PFSK-1 (cell line): ENCODE measurements at regions not wholly inside any gene's neighbourhood (a gene's known extent, or its start where the extent isn't known, plus 50 kb on each side); places are given as distances from the start of the nearest gene placed in this dataset.

Experiments
- POLR2AphosphoS5 ChIP-seq: IDR thresholded peaks from 2 replicates; pipeline ENCODE4 v1.6.1; 2012; ENCODE audit warnings: low read depth, mild to moderate bottlenecking, control low read depth, low read length, moderate library complexity
- SIN3A ChIP-seq: IDR thresholded peaks from 2 replicates; pipeline ENCODE4 v1.6.1; 2012; ENCODE audit warnings: mild to moderate bottlenecking, low read length, moderate library complexity, borderline replicate concordance; ENCODE audit not compliant: insufficient read depth
- TAF1 ChIP-seq: IDR thresholded peaks from 2 replicates; pipeline ENCODE4 v1.6.1; 2012; ENCODE audit warnings: low read length, control low read depth, borderline replicate concordance; ENCODE audit not compliant: insufficient read depth

DNA sequence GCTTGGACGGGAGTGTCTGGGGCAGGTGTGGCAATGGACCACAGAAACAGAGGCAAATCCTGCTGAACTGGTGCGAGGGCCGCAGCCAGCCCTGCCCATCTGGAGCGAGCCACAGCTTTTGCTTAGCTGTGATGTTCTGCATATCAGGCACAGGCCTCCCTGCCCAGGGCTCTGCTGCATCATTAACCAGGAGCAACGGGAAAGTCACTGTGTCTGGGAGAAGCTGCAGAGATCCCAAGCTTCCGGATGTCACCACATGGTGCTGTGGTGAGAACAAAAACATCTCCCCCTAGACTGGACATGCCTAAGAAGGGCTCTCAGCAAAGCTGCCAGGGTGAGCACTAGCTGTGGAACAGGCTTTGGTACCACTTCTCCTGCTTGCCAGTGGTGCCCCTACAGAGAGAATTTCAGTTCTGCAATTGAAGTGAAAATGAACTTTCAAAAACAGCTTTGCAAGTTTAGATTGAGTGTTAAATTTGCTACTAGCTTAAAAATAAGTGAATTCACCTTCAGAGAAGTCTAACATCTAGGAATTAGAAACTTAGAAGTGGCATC is 172.9 kb upstream of the MYT1L start:
- TF ChIP-seq POLR2AphosphoS5 = no peak
- no peak for TF ChIP-seq TAF1
- TF ChIP-seq SIN3A = no peak
